KG1 (cell line): ENCODE measurements at regions not wholly inside any gene's neighbourhood (a gene's known extent, or its start where the extent isn't known, plus 50 kb on each side); places are given as distances from the start of the nearest gene placed in this dataset.
A peak's percentile ranks its signal among the peaks of the same experiment; 100 is the strongest.
"Not testable (repeated sequence)": the region's sequence is repeated elsewhere in the genome, so short reads cannot be mapped to it uniquely, and the experiment has no call there.

Experiments used
- DNase-seq: peaks from one replicate; lab custom pipeline; 2025; lab: John Stamatoyannopoulos, UW

GRCh38 chr13:26895808-26896466, 135.4 kb upstream of the GPR12 start:
- DNase-seq = no peak

GRCh38 chr13:26895081-26895807, 134.7 kb upstream of the GPR12 start:
- DNase-seq = no peak

- no peak for DNase-seq
Observed at GRCh38 chr13:26888632-26889031, 128.0 kb upstream of the GPR12 start.

GRCh38 chr13:26887594-26887993, 127.0 kb upstream of the GPR12 start:
- DNase-seq = no peak

GRCh38 chr13:26883613-26884257, 123.1 kb upstream of the GPR12 start:
- DNase-seq = no peak

- no peak for DNase-seq
Observed at GRCh38 chr13:26882731-26883130, 122.1 kb upstream of the GPR12 start.

- DNase-seq = no peak
Observed at GRCh38 chr13:26881154-26881553, 120.6 kb upstream of the GPR12 start.

GRCh38 chr13:26880735-26881134, 120.1 kb upstream of the GPR12 start:
- DNase-seq = no peak

GRCh38 chr13:26878438-26878837, 117.9 kb upstream of the GPR12 start:
- no peak for DNase-seq

- DNase-seq = no peak
Observed at GRCh38 chr13:26873386-26873698, 112.8 kb upstream of the GPR12 start.

GRCh38 chr13:26872525-26873385, 112.2 kb upstream of the GPR12 start:
- peak; percentile 14 for DNase-seq

- peak; percentile 5 for DNase-seq
Observed at GRCh38 chr13:26867451-26868091, 107.0 kb upstream of the GPR12 start.

- DNase-seq = no peak
Observed at GRCh38 chr13:26864576-26864975, 104.0 kb upstream of the GPR12 start.

GRCh38 chr13:26861941-26862340, 101.4 kb upstream of the GPR12 start:
- no peak for DNase-seq

- DNase-seq = no peak
Observed at GRCh38 chr13:26855921-26856320, 95.3 kb upstream of the GPR12 start.

GRCh38 chr13:26855071-26855470, 94.5 kb upstream of the GPR12 start:
- no peak for DNase-seq

- no peak for DNase-seq
Observed at GRCh38 chr13:26853323-26853722, 92.7 kb upstream of the GPR12 start.

GRCh38 chr13:26847281-26847680, 86.7 kb upstream of the GPR12 start:
- no peak for DNase-seq

- not testable (repeated sequence) for DNase-seq
Observed at GRCh38 chr13:26845063-26845462, 84.5 kb upstream of the GPR12 start.

- no peak for DNase-seq
Observed at GRCh38 chr13:26839682-26840081, 79.1 kb upstream of the GPR12 start.

- no peak for DNase-seq
Observed at GRCh38 chr13:26838821-26839220, 78.2 kb upstream of the GPR12 start.

GRCh38 chr13:26837997-26838396, 77.4 kb upstream of the GPR12 start:
- DNase-seq = no peak
